Stimulated activated memory B cell treated with anti-CD40 and anti-IgM and Interleukin-4, amounts not matched to agents 10 μg/mL and 1 μg/mL and 100 μg/mL, for 72 hours (primary cell): ENCODE measurements at regions not wholly inside any gene's neighbourhood (a gene's known extent, or its start where the extent isn't known, plus 50 kb on each side); places are given as distances from the start of the nearest gene placed in this dataset.
"Not testable (repeated sequence)": the region's sequence is repeated elsewhere in the genome, so short reads cannot be mapped to it uniquely, and the experiment has no call there.

Source experiments
- ATAC-seq: fragments of 150-1000 bp; cut with Tn5 transposase; 2 replicates; pipeline ENCODE4 v1.10.0; 2021
- H3K27ac Mint-ChIP-seq: one replicate; pipeline ENCODE4 v1.8.0; 2022; ENCODE audit warnings: mild to moderate bottlenecking, mixed read lengths
- H3K27me3 Mint-ChIP-seq: one replicate; pipeline ENCODE4 v1.8.0; 2022; ENCODE audit warnings: mixed read lengths
- H3K36me3 Mint-ChIP-seq: one replicate; pipeline ENCODE4 v1.8.0; 2022; ENCODE audit warnings: mixed read lengths
- H3K4me1 Mint-ChIP-seq: one replicate; pipeline ENCODE4 v1.8.0; 2022; ENCODE audit warnings: mixed read lengths
- H3K4me3 Mint-ChIP-seq: one replicate; pipeline ENCODE4 v1.8.0; 2022; ENCODE audit warnings: mild to moderate bottlenecking, moderate library complexity, mixed read lengths
- H3K9me3 Mint-ChIP-seq: one replicate; pipeline ENCODE4 v1.8.0; 2022; ENCODE audit warnings: mixed read lengths

- peaks cover 7% of the 10 kb centered on the region for H3K4me1 Mint-ChIP-seq
- H3K36me3 Mint-ChIP-seq = no peaks in the 10 kb centered on the region
- no peak for ATAC-seq
- H3K27me3 Mint-ChIP-seq = peaks cover 35% of the 10 kb centered on the region
- H3K27ac Mint-ChIP-seq = no peak overlapping the region
- no peaks in the 10 kb centered on the region for H3K9me3 Mint-ChIP-seq
- no peak overlapping the region for H3K4me3 Mint-ChIP-seq
Measured at GRCh38 chr5:152456815-152457443, 51.9 kb upstream of the NMUR2 start.

- Mint-ChIP-seq H3K27ac (peak overlapping the region; percentile 2), H3K4me3 (peak overlapping the region; percentile 28), H3K4me1 (peaks cover 17% of the 10 kb centered on the region), H3K36me3 (no peaks in the 10 kb centered on the region), H3K27me3 (peaks cover 30% of the 10 kb centered on the region), H3K9me3 (no peaks in the 10 kb centered on the region)
- ATAC-seq = peak; percentile 87
Measured at GRCh38 chr5:152462021-152462721, 57.1 kb upstream of the NMUR2 start.

- ATAC-seq = no peak
- Mint-ChIP-seq H3K9me3 (no peaks in the 10 kb centered on the region), H3K4me1 (peaks cover 17% of the 10 kb centered on the region), H3K36me3 (no peaks in the 10 kb centered on the region), H3K4me3 (no peak overlapping the region), H3K27ac (no peak overlapping the region), H3K27me3 (peaks cover 17% of the 10 kb centered on the region)
Measured at GRCh38 chr5:152464048-152464447, 59.0 kb upstream of the NMUR2 start.

GRCh38 chr5:152465140-152465539 lies 60.1 kb upstream of the NMUR2 start:
- no peak overlapping the region for H3K27ac Mint-ChIP-seq
- H3K9me3 Mint-ChIP-seq = no peaks in the 10 kb centered on the region
- H3K4me1 Mint-ChIP-seq = peaks cover 17% of the 10 kb centered on the region
- no peak overlapping the region for H3K4me3 Mint-ChIP-seq
- H3K27me3 Mint-ChIP-seq = peaks cover 9% of the 10 kb centered on the region
- no peak for ATAC-seq
- H3K36me3 Mint-ChIP-seq = no peaks in the 10 kb centered on the region

GRCh38 chr5:152466085-152466745 lies 61.1 kb upstream of the NMUR2 start:
- peaks cover 12% of the 10 kb centered on the region for H3K27me3 Mint-ChIP-seq
- no peak for ATAC-seq
- no peak overlapping the region for H3K27ac Mint-ChIP-seq
- no peaks in the 10 kb centered on the region for H3K9me3 Mint-ChIP-seq
- H3K4me3 Mint-ChIP-seq = no peak overlapping the region
- peaks cover 17% of the 10 kb centered on the region for H3K4me1 Mint-ChIP-seq
- H3K36me3 Mint-ChIP-seq = no peaks in the 10 kb centered on the region

- Mint-ChIP-seq H3K4me1 (no peaks in the 10 kb centered on the region), H3K36me3 (no peaks in the 10 kb centered on the region), H3K27me3 (peaks cover 18% of the 10 kb centered on the region), H3K4me3 (no peak overlapping the region), H3K27ac (no peak overlapping the region), H3K9me3 (no peaks in the 10 kb centered on the region)
- ATAC-seq = no peak
Measured at GRCh38 chr5:152470167-152470566, 65.1 kb upstream of the NMUR2 start.

- H3K4me3 Mint-ChIP-seq = no peak overlapping the region
- no peaks in the 10 kb centered on the region for H3K36me3 Mint-ChIP-seq
- no peak for ATAC-seq
- H3K4me1 Mint-ChIP-seq = no peaks in the 10 kb centered on the region
- H3K27ac Mint-ChIP-seq = no peak overlapping the region
- H3K9me3 Mint-ChIP-seq = no peaks in the 10 kb centered on the region
- H3K27me3 Mint-ChIP-seq = peaks cover 12% of the 10 kb centered on the region
Measured at GRCh38 chr5:152472083-152472482, 67.0 kb upstream of the NMUR2 start.

GRCh38 chr5:152474961-152475360 lies 69.9 kb upstream of the NMUR2 start:
- Mint-ChIP-seq H3K4me1 (no peaks in the 10 kb centered on the region), H3K4me3 (no peak overlapping the region), H3K27ac (no peak overlapping the region), H3K36me3 (no peaks in the 10 kb centered on the region), H3K27me3 (peaks cover 8% of the 10 kb centered on the region), H3K9me3 (no peaks in the 10 kb centered on the region)
- ATAC-seq = no peak

- H3K27me3 Mint-ChIP-seq = no peaks in the 10 kb centered on the region
- H3K9me3 Mint-ChIP-seq = no peaks in the 10 kb centered on the region
- no peak for ATAC-seq
- H3K27ac Mint-ChIP-seq = no peak overlapping the region
- H3K4me1 Mint-ChIP-seq = peaks cover 6% of the 10 kb centered on the region
- H3K4me3 Mint-ChIP-seq = no peak overlapping the region
- no peaks in the 10 kb centered on the region for H3K36me3 Mint-ChIP-seq
Measured at GRCh38 chr5:152477536-152477935, 72.5 kb upstream of the NMUR2 start.

- ATAC-seq, H3K4me3 Mint-ChIP-seq, H3K36me3 Mint-ChIP-seq, H3K4me1 Mint-ChIP-seq, H3K9me3 Mint-ChIP-seq, H3K27ac Mint-ChIP-seq, H3K27me3 Mint-ChIP-seq: not testable (repeated sequence)
Measured at GRCh38 chr5:152479866-152480265, 74.8 kb upstream of the NMUR2 start.

GRCh38 chr5:152480677-152481076 lies 75.6 kb upstream of the NMUR2 start:
- peak overlapping the region; percentile 88 for H3K27ac Mint-ChIP-seq
- H3K9me3 Mint-ChIP-seq, H3K36me3 Mint-ChIP-seq, H3K27me3 Mint-ChIP-seq, H3K4me1 Mint-ChIP-seq: not testable (repeated sequence)
- peak overlapping the region; percentile 73 for H3K4me3 Mint-ChIP-seq
- peak; percentile 93 for ATAC-seq

GRCh38 chr5:152487130-152487529 lies 82.1 kb upstream of the NMUR2 start:
- no peak overlapping the region for H3K4me3 Mint-ChIP-seq
- no peaks in the 10 kb centered on the region for H3K27me3 Mint-ChIP-seq
- no peak for ATAC-seq
- H3K9me3 Mint-ChIP-seq = peaks cover 5% of the 10 kb centered on the region
- H3K36me3 Mint-ChIP-seq = no peaks in the 10 kb centered on the region
- peaks cover 20% of the 10 kb centered on the region for H3K4me1 Mint-ChIP-seq
- peak overlapping the region; percentile 30 for H3K27ac Mint-ChIP-seq

GRCh38 chr5:152488869-152489268 lies 83.8 kb upstream of the NMUR2 start:
- Mint-ChIP-seq H3K4me3 (no peak overlapping the region), H3K9me3 (peaks cover 5% of the 10 kb centered on the region), H3K36me3 (no peaks in the 10 kb centered on the region), H3K27ac (no peak overlapping the region), H3K4me1 (peaks cover 20% of the 10 kb centered on the region), H3K27me3 (no peaks in the 10 kb centered on the region)
- peak; percentile 50 for ATAC-seq

- Mint-ChIP-seq H3K4me3 (no peak overlapping the region), H3K27ac (no peak overlapping the region), H3K4me1 (peaks cover 7% of the 10 kb centered on the region)
Measured at GRCh38 chr5:152499814-152500535, 94.9 kb upstream of the NMUR2 start.

GRCh38 chr5:152501294-152501693 lies 96.2 kb upstream of the NMUR2 start:
- peaks cover 3% of the 10 kb centered on the region for H3K9me3 Mint-ChIP-seq

More at GRCh38 chr5:152499814-152500535, 94.9 kb upstream of the NMUR2 start:
- H3K36me3 Mint-ChIP-seq = no peaks in the 10 kb centered on the region
- peaks cover 21% of the 10 kb centered on the region for H3K27me3 Mint-ChIP-seq
- peaks cover 3% of the 10 kb centered on the region for H3K9me3 Mint-ChIP-seq
- no peak for ATAC-seq

More at GRCh38 chr5:152501294-152501693, 96.2 kb upstream of the NMUR2 start:
- no peak for ATAC-seq
- Mint-ChIP-seq H3K27ac (no peak overlapping the region), H3K4me3 (no peak overlapping the region), H3K4me1 (peaks cover 7% of the 10 kb centered on the region), H3K27me3 (peaks cover 15% of the 10 kb centered on the region), H3K36me3 (no peaks in the 10 kb centered on the region)
